Fibroblast of villous mesenchyme (primary cell): ENCODE measurements at regions not wholly inside any gene's neighbourhood (a gene's known extent, or its start where the extent isn't known, plus 50 kb on each side); places are given as distances from the start of the nearest gene placed in this dataset.
A peak's percentile ranks its signal among the peaks of the same experiment; 100 is the strongest.

Experiments used
- DNase-seq: peaks from one replicate; pipeline ENCODE4 v3.0.0-alpha.2; 2010; ENCODE audit warnings: low read depth
- H3K4me3 ChIP-seq: 2 replicates; pipeline ENCODE4 v1.5.1; 2011; ENCODE audit warnings: low read depth, mild to moderate bottlenecking, low read length
- TF ChIP-seq, protein P1 (sequence below): IDR thresholded peaks from 2 replicates; pipeline ENCODE4 v1.5.1; 2012; ENCODE audit warnings: low read depth, mild to moderate bottlenecking, low read length; ENCODE audit not compliant: insufficient read depth

DNA sequence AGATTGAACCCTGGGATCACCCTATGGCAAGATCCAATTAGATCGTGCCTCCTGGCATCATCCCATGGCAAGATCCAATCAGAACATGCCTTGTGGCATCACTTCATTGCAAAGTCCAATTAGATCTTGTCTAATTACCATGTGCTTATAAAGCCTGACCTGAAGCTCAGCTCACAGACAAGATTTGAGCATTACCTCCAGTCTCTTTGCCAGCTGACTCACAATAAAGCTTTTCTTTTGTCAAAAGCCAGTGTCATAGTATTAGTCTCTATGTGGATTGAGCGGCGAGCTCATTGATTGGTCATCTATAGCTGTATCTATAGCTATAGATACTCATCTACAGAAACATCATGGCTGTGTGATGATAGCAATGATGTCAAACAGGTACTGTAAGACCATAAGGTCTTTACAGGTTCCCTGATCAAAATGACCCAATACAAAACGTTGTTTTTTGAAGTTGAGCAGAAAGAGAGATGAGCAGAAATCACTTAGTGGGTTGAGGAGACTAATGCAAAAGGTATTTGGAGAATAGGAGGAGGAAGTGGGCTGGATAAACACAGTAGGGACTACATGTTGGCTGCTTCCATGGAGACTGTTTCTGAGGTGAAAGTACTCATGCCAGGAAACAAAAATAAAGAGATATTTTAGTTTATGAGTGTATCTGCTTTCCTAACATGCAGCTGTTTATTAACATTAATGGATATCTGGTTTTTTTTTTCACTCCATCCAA is 545.9 kb upstream of the AMELY start:
- DNase-seq: peak; percentile 66
- TF ChIP-seq, protein P1, sequence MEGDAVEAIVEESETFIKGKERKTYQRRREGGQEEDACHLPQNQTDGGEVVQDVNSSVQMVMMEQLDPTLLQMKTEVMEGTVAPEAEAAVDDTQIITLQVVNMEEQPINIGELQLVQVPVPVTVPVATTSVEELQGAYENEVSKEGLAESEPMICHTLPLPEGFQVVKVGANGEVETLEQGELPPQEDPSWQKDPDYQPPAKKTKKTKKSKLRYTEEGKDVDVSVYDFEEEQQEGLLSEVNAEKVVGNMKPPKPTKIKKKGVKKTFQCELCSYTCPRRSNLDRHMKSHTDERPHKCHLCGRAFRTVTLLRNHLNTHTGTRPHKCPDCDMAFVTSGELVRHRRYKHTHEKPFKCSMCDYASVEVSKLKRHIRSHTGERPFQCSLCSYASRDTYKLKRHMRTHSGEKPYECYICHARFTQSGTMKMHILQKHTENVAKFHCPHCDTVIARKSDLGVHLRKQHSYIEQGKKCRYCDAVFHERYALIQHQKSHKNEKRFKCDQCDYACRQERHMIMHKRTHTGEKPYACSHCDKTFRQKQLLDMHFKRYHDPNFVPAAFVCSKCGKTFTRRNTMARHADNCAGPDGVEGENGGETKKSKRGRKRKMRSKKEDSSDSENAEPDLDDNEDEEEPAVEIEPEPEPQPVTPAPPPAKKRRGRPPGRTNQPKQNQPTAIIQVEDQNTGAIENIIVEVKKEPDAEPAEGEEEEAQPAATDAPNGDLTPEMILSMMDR: no peak
- H3K4me3 ChIP-seq: no peak overlapping the region

DNA sequence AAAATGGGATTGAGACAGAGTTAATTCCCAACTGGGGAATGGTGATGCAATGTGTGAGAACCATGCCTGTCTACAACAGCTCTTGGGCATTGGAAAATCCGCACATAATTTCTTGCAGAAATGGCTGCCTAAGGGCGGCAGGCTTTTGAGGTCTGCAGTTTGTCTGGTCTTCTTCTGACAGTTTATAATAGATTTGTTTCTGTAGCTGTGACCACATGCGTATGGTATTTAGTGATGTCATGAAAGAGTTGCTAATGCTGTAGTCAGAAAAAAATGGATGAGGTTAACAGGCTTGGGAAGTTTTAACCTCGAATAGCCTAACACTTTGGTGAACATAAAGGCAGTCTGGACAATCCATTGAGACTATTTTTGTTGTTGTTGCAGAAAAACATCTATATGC is 544.1 kb upstream of the AMELY start:
- DNase-seq: peak; percentile 89

DNA sequence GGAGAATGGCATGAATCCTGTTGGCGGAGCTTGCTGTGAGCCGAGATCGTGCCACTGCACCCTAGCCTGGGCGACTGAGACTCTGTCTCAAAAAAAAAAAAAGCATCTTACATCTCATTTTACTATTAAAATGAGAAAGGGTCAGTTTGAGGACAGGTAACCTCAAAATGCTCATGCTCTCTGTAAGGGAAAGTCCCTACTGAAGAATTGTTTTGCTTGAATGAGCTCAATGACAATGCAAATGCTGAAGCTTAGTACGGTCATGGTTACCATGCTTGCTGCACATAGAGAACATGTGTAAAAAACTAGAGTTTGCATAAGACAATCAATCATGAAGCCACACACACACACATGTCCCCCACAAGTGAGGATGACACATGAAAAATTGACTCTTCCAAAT is 541.8 kb upstream of the AMELY start:
- TF ChIP-seq, protein P1: no peak
- no peak for DNase-seq
- H3K4me3 ChIP-seq: no peak overlapping the region

More for the DNA sequence above, 544.1 kb upstream of the AMELY start:
- H3K4me3 ChIP-seq: no peak overlapping the region
- TF ChIP-seq, protein P1: no peak

DNA sequence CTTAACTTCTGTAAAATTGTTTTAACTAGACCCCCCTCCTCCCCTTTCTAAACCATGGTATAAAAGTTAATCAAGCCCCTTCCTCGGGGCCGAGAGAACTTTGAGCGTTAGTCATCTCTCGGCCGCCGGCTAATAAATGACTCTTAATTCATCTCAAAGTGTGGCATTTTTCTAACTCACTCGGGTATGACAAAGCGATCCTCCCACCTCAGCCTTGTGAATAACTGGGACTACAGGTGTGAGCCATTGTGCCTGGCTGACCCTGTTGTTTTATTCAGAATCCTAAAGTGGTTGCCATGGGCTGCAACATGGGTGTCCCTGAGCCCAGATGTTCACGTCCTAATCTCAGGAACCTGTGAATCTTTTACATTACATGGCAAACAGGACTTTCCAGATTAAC is 540.7 kb upstream of the AMELY start:
- no peak for DNase-seq
- TF ChIP-seq, protein P1: no peak
- H3K4me3 ChIP-seq: no peak overlapping the region

DNA sequence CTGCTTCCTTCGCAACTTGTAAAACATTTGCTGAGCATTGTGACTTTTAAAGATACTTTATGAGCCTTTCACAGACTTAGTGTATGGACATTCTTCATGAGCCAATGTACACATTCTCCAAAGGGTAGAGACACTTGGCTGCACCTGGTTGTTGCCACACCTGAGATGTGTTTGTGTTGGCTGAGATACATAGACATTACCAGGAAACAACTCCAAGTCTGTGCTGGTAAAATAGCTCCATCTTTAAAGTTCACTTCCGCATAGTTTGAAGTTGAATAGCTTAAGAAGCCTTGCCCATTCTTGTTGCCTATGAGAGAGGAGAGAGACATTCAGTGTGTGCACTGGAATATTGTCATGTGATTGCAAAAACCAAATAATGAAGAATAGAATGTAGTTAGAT is 538.3 kb upstream of the AMELY start:
- DNase-seq: no peak
- TF ChIP-seq, protein P1: no peak
- no peak overlapping the region for H3K4me3 ChIP-seq

DNA sequence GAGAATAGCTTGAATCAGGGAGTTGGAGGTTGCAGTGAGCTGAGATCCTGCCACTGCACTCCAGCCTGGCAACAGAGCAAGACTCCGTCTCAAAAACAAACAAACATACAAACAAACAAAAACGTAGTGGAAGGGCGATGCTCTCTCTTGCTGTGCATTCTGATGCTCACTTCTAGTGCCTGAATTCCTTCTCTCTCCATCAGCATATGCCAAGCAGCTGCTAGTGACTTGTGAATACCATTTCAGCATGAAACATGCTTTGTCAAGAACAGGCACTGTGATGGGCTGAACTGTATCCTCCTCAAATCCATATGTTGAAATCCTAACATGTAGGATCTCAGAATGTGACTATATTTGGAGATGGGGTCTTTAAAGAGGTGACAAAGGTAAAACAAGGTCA is 537.1 kb upstream of the AMELY start:
- TF ChIP-seq, protein P1: no peak
- DNase-seq: no peak
- no peak overlapping the region for H3K4me3 ChIP-seq
